ENCODE measurements at regions not wholly inside any gene's neighbourhood (a gene's known extent, or its start where the extent isn't known, plus 50 kb on each side); places are given as distances from the start of the nearest gene placed in this dataset.

DNA sequence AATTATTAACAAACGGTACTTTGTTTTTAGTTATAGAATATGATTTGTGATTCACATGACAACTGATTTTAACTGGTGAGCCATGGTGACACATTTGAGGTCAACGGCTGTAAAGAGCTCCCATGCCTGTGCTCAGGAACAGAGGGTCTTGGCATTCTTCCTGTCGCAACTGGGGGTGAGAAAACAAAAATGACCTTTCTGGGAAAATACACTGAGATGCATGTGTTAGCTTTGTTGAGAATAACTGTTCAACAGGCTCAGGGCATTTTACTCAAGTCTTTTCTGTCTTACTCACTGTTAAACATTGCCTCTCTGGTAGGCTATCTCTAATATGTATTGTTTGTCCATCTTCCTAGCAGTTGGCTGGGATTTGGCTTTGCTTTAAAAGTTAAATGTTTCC is 57.1 kb upstream of the HPGD start (continued):
- TF ChIP-seq, protein P1, sequence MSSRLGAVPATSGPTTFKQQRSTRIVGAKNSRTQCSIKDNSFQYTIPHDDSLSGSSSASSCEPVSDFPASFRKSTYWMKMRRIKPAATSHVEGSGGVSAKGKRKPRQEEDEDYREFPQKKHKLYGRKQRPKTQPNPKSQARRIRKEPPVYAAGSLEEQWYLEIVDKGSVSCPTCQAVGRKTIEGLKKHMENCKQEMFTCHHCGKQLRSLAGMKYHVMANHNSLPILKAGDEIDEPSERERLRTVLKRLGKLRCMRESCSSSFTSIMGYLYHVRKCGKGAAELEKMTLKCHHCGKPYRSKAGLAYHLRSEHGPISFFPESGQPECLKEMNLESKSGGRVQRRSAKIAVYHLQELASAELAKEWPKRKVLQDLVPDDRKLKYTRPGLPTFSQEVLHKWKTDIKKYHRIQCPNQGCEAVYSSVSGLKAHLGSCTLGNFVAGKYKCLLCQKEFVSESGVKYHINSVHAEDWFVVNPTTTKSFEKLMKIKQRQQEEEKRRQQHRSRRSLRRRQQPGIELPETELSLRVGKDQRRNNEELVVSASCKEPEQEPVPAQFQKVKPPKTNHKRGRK (CRISPR knock-in tag; IDR thresholded peaks at IDR 0.05; ENCODE audit: borderline replicate concordance): no peak
- TF ChIP-seq, protein P2, sequence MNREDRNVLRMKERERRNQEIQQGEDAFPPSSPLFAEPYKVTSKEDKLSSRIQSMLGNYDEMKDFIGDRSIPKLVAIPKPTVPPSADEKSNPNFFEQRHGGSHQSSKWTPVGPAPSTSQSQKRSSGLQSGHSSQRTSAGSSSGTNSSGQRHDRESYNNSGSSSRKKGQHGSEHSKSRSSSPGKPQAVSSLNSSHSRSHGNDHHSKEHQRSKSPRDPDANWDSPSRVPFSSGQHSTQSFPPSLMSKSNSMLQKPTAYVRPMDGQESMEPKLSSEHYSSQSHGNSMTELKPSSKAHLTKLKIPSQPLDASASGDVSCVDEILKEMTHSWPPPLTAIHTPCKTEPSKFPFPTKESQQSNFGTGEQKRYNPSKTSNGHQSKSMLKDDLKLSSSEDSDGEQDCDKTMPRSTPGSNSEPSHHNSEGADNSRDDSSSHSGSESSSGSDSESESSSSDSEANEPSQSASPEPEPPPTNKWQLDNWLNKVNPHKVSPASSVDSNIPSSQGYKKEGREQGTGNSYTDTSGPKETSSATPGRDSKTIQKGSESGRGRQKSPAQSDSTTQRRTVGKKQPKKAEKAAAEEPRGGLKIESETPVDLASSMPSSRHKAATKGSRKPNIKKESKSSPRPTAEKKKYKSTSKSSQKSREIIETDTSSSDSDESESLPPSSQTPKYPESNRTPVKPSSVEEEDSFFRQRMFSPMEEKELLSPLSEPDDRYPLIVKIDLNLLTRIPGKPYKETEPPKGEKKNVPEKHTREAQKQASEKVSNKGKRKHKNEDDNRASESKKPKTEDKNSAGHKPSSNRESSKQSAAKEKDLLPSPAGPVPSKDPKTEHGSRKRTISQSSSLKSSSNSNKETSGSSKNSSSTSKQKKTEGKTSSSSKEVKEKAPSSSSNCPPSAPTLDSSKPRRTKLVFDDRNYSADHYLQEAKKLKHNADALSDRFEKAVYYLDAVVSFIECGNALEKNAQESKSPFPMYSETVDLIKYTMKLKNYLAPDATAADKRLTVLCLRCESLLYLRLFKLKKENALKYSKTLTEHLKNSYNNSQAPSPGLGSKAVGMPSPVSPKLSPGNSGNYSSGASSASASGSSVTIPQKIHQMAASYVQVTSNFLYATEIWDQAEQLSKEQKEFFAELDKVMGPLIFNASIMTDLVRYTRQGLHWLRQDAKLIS (CRISPR knock-in tag; IDR thresholded peaks at IDR 0.05; ENCODE audit: borderline replicate concordance): no peak
- TF ChIP-seq NR3C1 (CRISPR knock-in tag; conservative IDR thresholded peaks at IDR 0.05; ENCODE audit: low read depth) (no peak), MYBL2 (CRISPR knock-in tag; IDR thresholded peaks at IDR 0.05) (no peak), ZNF121 (CRISPR knock-in tag; IDR thresholded peaks at IDR 0.05) (no peak), CBFB (CRISPR knock-in tag; IDR thresholded peaks at IDR 0.05; ENCODE audit: low read depth) (no peak), GRHL2 (CRISPR knock-in tag; IDR thresholded peaks at IDR 0.05; ENCODE audit: insufficient replicate concordance, severe bottlenecking) (no peak), ZNF416 (CRISPR knock-in tag; IDR thresholded peaks at IDR 0.05) (no peak)
- TF ChIP-seq, protein P3, sequence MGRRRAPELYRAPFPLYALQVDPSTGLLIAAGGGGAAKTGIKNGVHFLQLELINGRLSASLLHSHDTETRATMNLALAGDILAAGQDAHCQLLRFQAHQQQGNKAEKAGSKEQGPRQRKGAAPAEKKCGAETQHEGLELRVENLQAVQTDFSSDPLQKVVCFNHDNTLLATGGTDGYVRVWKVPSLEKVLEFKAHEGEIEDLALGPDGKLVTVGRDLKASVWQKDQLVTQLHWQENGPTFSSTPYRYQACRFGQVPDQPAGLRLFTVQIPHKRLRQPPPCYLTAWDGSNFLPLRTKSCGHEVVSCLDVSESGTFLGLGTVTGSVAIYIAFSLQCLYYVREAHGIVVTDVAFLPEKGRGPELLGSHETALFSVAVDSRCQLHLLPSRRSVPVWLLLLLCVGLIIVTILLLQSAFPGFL (CRISPR knock-in tag; IDR thresholded peaks at IDR 0.05; ENCODE audit: borderline replicate concordance): no peak

DNA sequence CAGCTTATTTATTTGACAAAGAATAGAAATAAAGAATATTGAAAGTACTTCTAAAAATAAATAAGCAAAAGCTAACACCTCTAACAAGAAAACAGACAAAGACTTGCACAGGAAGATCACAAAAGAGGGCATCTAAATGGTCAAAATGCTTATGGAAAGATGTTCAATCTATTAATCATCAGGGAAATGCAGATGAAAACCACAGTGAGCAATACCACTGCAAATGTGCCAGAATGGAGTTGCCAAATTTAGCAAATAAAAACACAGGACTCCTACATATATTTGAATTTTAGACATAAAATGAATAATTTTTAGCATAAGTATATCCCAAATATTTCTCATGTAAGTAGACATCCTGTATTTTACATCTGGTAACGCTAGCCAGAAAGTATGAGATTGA is 56.1 kb upstream of the HPGD start:
- no peak overlapping the region for H3K4me3 Mint-ChIP-seq
- CTCF ChIA-PET: no interaction called here
- H3K4me1 Mint-ChIP-seq: peaks cover 9% of the 10 kb centered on the region; the same call in 1 of the 2 replicates
- no peaks in the 10 kb centered on the region for H3K36me3 Mint-ChIP-seq
- peaks cover 6% of the 10 kb centered on the region for H3K9me3 Mint-ChIP-seq
- ATAC-seq (no peak), DNase-seq (ENCODE audit: low spot score) (no peak)
- H3K27me3 Mint-ChIP-seq (ENCODE audit: low read depth): no peaks in the 10 kb centered on the region
- POLR2A ChIA-PET: no interaction called here
- H3K27ac Mint-ChIP-seq: no peak overlapping the region
- TF ChIP-seq, protein P4, sequence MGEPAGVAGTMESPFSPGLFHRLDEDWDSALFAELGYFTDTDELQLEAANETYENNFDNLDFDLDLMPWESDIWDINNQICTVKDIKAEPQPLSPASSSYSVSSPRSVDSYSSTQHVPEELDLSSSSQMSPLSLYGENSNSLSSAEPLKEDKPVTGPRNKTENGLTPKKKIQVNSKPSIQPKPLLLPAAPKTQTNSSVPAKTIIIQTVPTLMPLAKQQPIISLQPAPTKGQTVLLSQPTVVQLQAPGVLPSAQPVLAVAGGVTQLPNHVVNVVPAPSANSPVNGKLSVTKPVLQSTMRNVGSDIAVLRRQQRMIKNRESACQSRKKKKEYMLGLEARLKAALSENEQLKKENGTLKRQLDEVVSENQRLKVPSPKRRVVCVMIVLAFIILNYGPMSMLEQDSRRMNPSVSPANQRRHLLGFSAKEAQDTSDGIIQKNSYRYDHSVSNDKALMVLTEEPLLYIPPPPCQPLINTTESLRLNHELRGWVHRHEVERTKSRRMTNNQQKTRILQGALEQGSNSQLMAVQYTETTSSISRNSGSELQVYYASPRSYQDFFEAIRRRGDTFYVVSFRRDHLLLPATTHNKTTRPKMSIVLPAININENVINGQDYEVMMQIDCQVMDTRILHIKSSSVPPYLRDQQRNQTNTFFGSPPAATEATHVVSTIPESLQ (CRISPR knock-in tag; IDR thresholded peaks at IDR 0.05): no peak

DNA sequence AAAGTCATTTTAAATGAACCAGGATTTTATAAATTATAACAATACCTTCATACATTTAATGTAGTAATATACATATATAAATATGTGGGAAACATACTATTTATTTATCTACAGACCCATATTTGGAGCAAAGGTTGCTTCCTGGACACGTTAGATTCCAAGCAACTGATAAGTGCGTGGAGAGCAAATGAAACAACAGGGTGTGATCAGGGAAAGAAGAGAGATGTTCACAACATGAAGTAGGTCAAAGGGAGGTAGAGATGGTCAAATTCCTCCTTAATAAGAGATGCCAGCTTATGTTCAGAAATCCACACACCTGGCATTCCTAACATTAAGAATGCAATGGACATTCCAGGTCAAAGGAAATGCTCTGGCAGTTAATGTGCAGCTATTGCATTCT is 53.1 kb upstream of the HPGD start:
- CTCF ChIA-PET: interaction anchor here (0.5 kb wide), 1 partner anchor 9 kb away, joined by 3 read pairs; no protein-coding TSS in a partner anchor
- Mint-ChIP-seq H3K4me1 (peaks cover 6% of the 10 kb centered on the region; the same call in 1 of the 2 replicates), H3K27ac (no peak overlapping the region), H3K36me3 (no peaks in the 10 kb centered on the region; the same call in 1 of the 2 replicates), H3K9me3 (peaks cover 15% of the 10 kb centered on the region), H3K4me3 (no peak overlapping the region), H3K27me3 (ENCODE audit: low read depth) (no peaks in the 10 kb centered on the region)
- no peak for ATAC-seq
- POLR2A ChIA-PET: no interaction called here
- no peak for DNase-seq (ENCODE audit: low spot score)
- TF ChIP-seq, protein P5, sequence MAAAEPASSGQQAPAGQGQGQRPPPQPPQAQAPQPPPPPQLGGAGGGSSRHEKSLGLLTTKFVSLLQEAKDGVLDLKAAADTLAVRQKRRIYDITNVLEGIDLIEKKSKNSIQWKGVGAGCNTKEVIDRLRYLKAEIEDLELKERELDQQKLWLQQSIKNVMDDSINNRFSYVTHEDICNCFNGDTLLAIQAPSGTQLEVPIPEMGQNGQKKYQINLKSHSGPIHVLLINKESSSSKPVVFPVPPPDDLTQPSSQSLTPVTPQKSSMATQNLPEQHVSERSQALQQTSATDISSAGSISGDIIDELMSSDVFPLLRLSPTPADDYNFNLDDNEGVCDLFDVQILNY (CRISPR knock-in tag; IDR thresholded peaks at IDR 0.05): no peak
- TF ChIP-seq KAT7 (CRISPR knock-in tag; IDR thresholded peaks at IDR 0.05; ENCODE audit: borderline replicate concordance): no peak
- TF ChIP-seq IRF2 (CRISPR knock-in tag; IDR thresholded peaks at IDR 0.05; ENCODE audit: borderline replicate concordance, low read depth): no peak
- TF ChIP-seq, protein P6, sequence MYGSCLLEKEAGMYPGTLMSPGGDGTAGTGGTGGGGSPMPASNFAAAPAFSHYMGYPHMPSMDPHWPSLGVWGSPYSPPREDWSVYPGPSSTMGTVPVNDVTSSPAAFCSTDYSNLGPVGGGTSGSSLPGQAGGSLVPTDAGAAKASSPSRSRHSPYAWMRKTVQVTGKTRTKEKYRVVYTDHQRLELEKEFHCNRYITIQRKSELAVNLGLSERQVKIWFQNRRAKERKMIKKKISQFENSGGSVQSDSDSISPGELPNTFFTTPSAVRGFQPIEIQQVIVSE (CRISPR knock-in tag; IDR thresholded peaks at IDR 0.05; ENCODE audit: borderline replicate concordance): no peak
